WTC11 (cell line): ENCODE measurements at regions not wholly inside any gene's neighbourhood (a gene's known extent, or its start where the extent isn't known, plus 50 kb on each side); places are given as distances from the start of the nearest gene placed in this dataset.

Experiments used
- ATAC-seq: fragments of 200-7000 bp; cut with Tn5 transposase; 2 replicates; pipeline ENCODE4 v1.10.0; 2021; ENCODE audit warnings: mild to moderate bottlenecking, moderate library complexity
- CTCF ChIA-PET: fragments of 300-600 bp; sonication (Branson Sonifier 250); formaldehyde crosslinking; loops from one replicate; lab custom pipeline; 2021; ENCODE audit warnings: antibody characterized with exemption; lab: Charles Lee
- POLR2A ChIA-PET: fragments of 350-600 bp; sonication (Branson Sonifier 250); formaldehyde crosslinking; loops from one replicate; lab custom pipeline; 2021; ENCODE audit warnings: antibody characterized with exemption; lab: Charles Lee
- DNase-seq: peaks from one replicate; pipeline ENCODE4 v3.0.0; 2021; ENCODE audit warnings: low spot score
- H3K27ac Mint-ChIP-seq: 2 replicates; pipeline ENCODE4 v1.8.0; 2021; ENCODE audit warnings: mixed read lengths
- H3K27me3 Mint-ChIP-seq: 2 replicates; pipeline ENCODE4 v1.8.0; 2021; ENCODE audit warnings: low read depth, mild to moderate bottlenecking, moderate library complexity, mixed read lengths
- H3K36me3 Mint-ChIP-seq: 2 replicates; pipeline ENCODE4 v1.8.0; 2021; ENCODE audit warnings: mixed read lengths
- H3K4me1 Mint-ChIP-seq: 2 replicates; pipeline ENCODE4 v1.8.0; 2022; ENCODE audit warnings: mixed read lengths
- H3K4me3 Mint-ChIP-seq: 2 replicates; pipeline ENCODE4 v1.8.0; 2021; ENCODE audit warnings: mild to moderate bottlenecking, moderate library complexity, mixed read lengths
- H3K9me3 Mint-ChIP-seq: 2 replicates; pipeline ENCODE4 v1.8.0; 2021; ENCODE audit warnings: mixed read lengths
- ATF1 ChIP-seq: sonication (generic); formaldehyde crosslinking; IDR thresholded peaks from 2 replicates; pipeline ENCODE4 v1.8.1; 2023; ENCODE audit warnings: mild to moderate bottlenecking, moderate library complexity, missing genetic modification reagents
- CREM ChIP-seq: sonication (generic); formaldehyde crosslinking; IDR thresholded peaks from 2 replicates; pipeline ENCODE4 v1.8.1; 2022; ENCODE audit warnings: mild to moderate bottlenecking, missing genetic modification reagents, moderate library complexity
- ELF4 ChIP-seq: sonication (generic); formaldehyde crosslinking; IDR thresholded peaks from 2 replicates; pipeline ENCODE4 v1.8.1; 2022; ENCODE audit warnings: low read depth, mild to moderate bottlenecking, moderate library complexity, missing genetic modification reagents
- ESRRA ChIP-seq: sonication (generic); formaldehyde crosslinking; IDR thresholded peaks from 2 replicates; pipeline ENCODE4 v1.8.1; 2022; ENCODE audit warnings: mild to moderate bottlenecking, missing genetic modification reagents, borderline replicate concordance
- FOXJ3 ChIP-seq: sonication (generic); formaldehyde crosslinking; IDR thresholded peaks from 2 replicates; pipeline ENCODE4 v1.9.0; 2021; ENCODE audit warnings: missing genetic modification reagents, mild to moderate bottlenecking, borderline replicate concordance
- FOXP1 ChIP-seq: sonication (generic); formaldehyde crosslinking; IDR thresholded peaks from 2 replicates; pipeline ENCODE4 v1.8.0; 2022; ENCODE audit warnings: missing genetic modification reagents, mild to moderate bottlenecking, moderate library complexity, borderline replicate concordance
- FOXP4 ChIP-seq: sonication (generic); formaldehyde crosslinking; IDR thresholded peaks from 2 replicates; pipeline ENCODE4 v1.8.0; 2022; ENCODE audit warnings: mild to moderate bottlenecking, missing genetic modification reagents
- HMGA2 ChIP-seq: fragments of 250-450 bp; sonication (Bioruptor Pico); IDR thresholded peaks from 2 replicates; pipeline ENCODE4 v1.4.0; 2021; ENCODE audit warnings: mild to moderate bottlenecking, moderate library complexity
- JAZF1 ChIP-seq: fragments of 250-450 bp; sonication (Bioruptor Pico); IDR thresholded peaks from 2 replicates; pipeline ENCODE4 v1.9.0; 2021; ENCODE audit warnings: moderate library complexity, mild to moderate bottlenecking, inconsistent platforms
- MAX ChIP-seq: sonication (generic); formaldehyde crosslinking; IDR thresholded peaks from 2 replicates; pipeline ENCODE4 v1.8.0; 2022; ENCODE audit warnings: mild to moderate bottlenecking, missing genetic modification reagents
- NR3C1 ChIP-seq: sonication (generic); formaldehyde crosslinking; conservative IDR thresholded peaks from 2 replicates; pipeline ENCODE4 v1.8.1; 2023; ENCODE audit warnings: low read depth, mild to moderate bottlenecking, missing genetic modification reagents
- SOX15 ChIP-seq: fragments of 250-450 bp; sonication (Bioruptor Pico); IDR thresholded peaks from 2 replicates; pipeline ENCODE4 v1.9.0; 2021; ENCODE audit warnings: mild to moderate bottlenecking
- SP1 ChIP-seq: sonication (generic); formaldehyde crosslinking; conservative IDR thresholded peaks from 2 replicates; pipeline ENCODE4 v1.8.1; 2022; ENCODE audit warnings: missing genetic modification reagents
- TP53 ChIP-seq: sonication (generic); formaldehyde crosslinking; IDR thresholded peaks from 2 replicates; pipeline ENCODE4 v1.8.1; 2023; ENCODE audit warnings: mild to moderate bottlenecking, missing genetic modification reagents
- ZNF121 ChIP-seq: sonication (generic); formaldehyde crosslinking; IDR thresholded peaks from 2 replicates; pipeline ENCODE4 v1.8.0; 2023; ENCODE audit warnings: missing genetic modification reagents
- ZNF232 ChIP-seq: sonication (generic); formaldehyde crosslinking; IDR thresholded peaks from 2 replicates; pipeline ENCODE4 v1.8.0; 2022; ENCODE audit warnings: mild to moderate bottlenecking, missing genetic modification reagents
- ZNF416 ChIP-seq: fragments of 250-450 bp; sonication (Bioruptor Pico); IDR thresholded peaks from 2 replicates; pipeline ENCODE4 v1.9.0; 2021; ENCODE audit warnings: mild to moderate bottlenecking, inconsistent platforms
- ZNF423 ChIP-seq: fragments of 250-450 bp; sonication (Bioruptor Pico); IDR thresholded peaks from 2 replicates; pipeline ENCODE4 v2.1.2; 2022; ENCODE audit warnings: mild to moderate bottlenecking, moderate library complexity
- TF ChIP-seq, protein P1 (sequence below): fragments of 250-450 bp; sonication (Bioruptor Pico); IDR thresholded peaks from 2 replicates; pipeline ENCODE4 v2.1.2; 2022; ENCODE audit warnings: mild to moderate bottlenecking, moderate library complexity
- TF ChIP-seq, protein P2 (sequence below): sonication (generic); formaldehyde crosslinking; IDR thresholded peaks from 2 replicates; pipeline ENCODE4 v1.8.0; 2022; ENCODE audit warnings: mild to moderate bottlenecking, missing genetic modification reagents
- TF ChIP-seq, protein P3 (sequence below): sonication (generic); formaldehyde crosslinking; conservative IDR thresholded peaks from 2 replicates; pipeline ENCODE4 v1.8.1; 2023; ENCODE audit warnings: mild to moderate bottlenecking, low read depth, missing genetic modification reagents, moderate library complexity
- TF ChIP-seq, protein P4 (sequence below): sonication (generic); formaldehyde crosslinking; IDR thresholded peaks from 2 replicates; pipeline ENCODE4 v1.8.1; 2022; ENCODE audit warnings: low read depth, missing genetic modification reagents, borderline replicate concordance
- TF ChIP-seq, protein P5 (sequence below): sonication (generic); formaldehyde crosslinking; IDR thresholded peaks from 2 replicates; pipeline ENCODE4 v1.8.1; 2022; ENCODE audit warnings: missing genetic modification reagents, borderline replicate concordance

DNA sequence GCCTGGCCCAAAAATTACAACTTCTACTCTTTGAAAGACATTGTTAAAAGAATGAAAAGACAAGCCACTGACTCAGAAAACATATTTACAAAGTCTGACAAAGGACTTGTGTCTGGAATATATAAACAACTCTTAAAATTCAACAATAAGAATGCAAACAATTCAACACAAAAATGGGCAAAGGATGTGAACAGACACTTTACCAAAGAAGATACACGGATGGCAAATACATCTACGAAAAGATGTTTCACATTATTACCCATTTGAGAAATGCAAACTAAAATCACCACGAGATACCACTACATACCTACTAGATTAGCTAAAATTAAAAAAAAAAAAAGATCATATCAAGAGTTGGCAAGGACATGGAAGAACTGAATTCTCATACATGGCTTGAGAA lies 80.8 kb upstream of the METRNL start:
- ChIA-PET CTCF (no interaction called here), POLR2A (no interaction called here)
- no peak overlapping the region for H3K27ac Mint-ChIP-seq
- no peak for TF ChIP-seq ATF1 (CRISPR knock-in tag)
- TF ChIP-seq ZNF232 (CRISPR knock-in tag), result no peak
- TF ChIP-seq, protein P1, sequence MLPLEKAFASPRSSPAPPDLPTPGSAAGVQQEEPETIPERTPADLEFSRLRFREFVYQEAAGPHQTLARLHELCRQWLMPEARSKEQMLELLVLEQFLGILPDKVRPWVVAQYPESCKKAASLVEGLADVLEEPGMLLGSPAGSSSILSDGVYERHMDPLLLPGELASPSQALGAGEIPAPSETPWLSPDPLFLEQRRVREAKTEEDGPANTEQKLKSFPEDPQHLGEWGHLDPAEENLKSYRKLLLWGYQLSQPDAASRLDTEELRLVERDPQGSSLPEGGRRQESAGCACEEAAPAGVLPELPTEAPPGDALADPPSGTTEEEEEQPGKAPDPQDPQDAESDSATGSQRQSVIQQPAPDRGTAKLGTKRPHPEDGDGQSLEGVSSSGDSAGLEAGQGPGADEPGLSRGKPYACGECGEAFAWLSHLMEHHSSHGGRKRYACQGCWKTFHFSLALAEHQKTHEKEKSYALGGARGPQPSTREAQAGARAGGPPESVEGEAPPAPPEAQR (CRISPR knock-in tag), result no peak
- no peak for TF ChIP-seq SP1 (CRISPR knock-in tag)
- no peak for TF ChIP-seq ELF4
- TF ChIP-seq HMGA2 (CRISPR knock-in tag), result no peak
- TF ChIP-seq ZNF416 (CRISPR knock-in tag), result no peak
- no peak for TF ChIP-seq ZNF121
- TF ChIP-seq, protein P2, sequence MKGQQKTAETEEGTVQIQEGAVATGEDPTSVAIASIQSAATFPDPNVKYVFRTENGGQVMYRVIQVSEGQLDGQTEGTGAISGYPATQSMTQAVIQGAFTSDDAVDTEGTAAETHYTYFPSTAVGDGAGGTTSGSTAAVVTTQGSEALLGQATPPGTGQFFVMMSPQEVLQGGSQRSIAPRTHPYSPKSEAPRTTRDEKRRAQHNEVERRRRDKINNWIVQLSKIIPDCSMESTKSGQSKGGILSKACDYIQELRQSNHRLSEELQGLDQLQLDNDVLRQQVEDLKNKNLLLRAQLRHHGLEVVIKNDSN, result no peak
- TF ChIP-seq ZNF423, result no peak
- no peak for TF ChIP-seq JAZF1
- TF ChIP-seq, protein P3, sequence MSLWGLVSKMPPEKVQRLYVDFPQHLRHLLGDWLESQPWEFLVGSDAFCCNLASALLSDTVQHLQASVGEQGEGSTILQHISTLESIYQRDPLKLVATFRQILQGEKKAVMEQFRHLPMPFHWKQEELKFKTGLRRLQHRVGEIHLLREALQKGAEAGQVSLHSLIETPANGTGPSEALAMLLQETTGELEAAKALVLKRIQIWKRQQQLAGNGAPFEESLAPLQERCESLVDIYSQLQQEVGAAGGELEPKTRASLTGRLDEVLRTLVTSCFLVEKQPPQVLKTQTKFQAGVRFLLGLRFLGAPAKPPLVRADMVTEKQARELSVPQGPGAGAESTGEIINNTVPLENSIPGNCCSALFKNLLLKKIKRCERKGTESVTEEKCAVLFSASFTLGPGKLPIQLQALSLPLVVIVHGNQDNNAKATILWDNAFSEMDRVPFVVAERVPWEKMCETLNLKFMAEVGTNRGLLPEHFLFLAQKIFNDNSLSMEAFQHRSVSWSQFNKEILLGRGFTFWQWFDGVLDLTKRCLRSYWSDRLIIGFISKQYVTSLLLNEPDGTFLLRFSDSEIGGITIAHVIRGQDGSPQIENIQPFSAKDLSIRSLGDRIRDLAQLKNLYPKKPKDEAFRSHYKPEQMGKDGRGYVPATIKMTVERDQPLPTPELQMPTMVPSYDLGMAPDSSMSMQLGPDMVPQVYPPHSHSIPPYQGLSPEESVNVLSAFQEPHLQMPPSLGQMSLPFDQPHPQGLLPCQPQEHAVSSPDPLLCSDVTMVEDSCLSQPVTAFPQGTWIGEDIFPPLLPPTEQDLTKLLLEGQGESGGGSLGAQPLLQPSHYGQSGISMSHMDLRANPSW (CRISPR knock-in tag), result no peak
- no peak for TF ChIP-seq FOXP1
- TF ChIP-seq ESRRA (CRISPR knock-in tag), result no peak
- no peak for TF ChIP-seq MAX (CRISPR knock-in tag)
- no peak for TF ChIP-seq FOXJ3 (CRISPR knock-in tag)
- TF ChIP-seq, protein P4, sequence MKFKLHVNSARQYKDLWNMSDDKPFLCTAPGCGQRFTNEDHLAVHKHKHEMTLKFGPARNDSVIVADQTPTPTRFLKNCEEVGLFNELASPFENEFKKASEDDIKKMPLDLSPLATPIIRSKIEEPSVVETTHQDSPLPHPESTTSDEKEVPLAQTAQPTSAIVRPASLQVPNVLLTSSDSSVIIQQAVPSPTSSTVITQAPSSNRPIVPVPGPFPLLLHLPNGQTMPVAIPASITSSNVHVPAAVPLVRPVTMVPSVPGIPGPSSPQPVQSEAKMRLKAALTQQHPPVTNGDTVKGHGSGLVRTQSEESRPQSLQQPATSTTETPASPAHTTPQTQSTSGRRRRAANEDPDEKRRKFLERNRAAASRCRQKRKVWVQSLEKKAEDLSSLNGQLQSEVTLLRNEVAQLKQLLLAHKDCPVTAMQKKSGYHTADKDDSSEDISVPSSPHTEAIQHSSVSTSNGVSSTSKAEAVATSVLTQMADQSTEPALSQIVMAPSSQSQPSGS (CRISPR knock-in tag), result no peak
- H3K4me3 Mint-ChIP-seq, result no peak overlapping the region
- no peaks in the 10 kb centered on the region for H3K4me1 Mint-ChIP-seq
- no peaks in the 10 kb centered on the region for H3K27me3 Mint-ChIP-seq
- H3K9me3 Mint-ChIP-seq, result peaks cover 25% of the 10 kb centered on the region
- H3K36me3 Mint-ChIP-seq, result peaks cover 26% of the 10 kb centered on the region
- no peak for DNase-seq
- no peak for ATAC-seq

GRCh38 chr17:83000738-83001137 lies 78.7 kb upstream of the METRNL start:
- CTCF ChIA-PET, result no interaction called here
- no peak for TF ChIP-seq CREM (CRISPR knock-in tag)
- TF ChIP-seq, protein P5, sequence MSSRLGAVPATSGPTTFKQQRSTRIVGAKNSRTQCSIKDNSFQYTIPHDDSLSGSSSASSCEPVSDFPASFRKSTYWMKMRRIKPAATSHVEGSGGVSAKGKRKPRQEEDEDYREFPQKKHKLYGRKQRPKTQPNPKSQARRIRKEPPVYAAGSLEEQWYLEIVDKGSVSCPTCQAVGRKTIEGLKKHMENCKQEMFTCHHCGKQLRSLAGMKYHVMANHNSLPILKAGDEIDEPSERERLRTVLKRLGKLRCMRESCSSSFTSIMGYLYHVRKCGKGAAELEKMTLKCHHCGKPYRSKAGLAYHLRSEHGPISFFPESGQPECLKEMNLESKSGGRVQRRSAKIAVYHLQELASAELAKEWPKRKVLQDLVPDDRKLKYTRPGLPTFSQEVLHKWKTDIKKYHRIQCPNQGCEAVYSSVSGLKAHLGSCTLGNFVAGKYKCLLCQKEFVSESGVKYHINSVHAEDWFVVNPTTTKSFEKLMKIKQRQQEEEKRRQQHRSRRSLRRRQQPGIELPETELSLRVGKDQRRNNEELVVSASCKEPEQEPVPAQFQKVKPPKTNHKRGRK (CRISPR knock-in tag), result no peak
- no peak for TF ChIP-seq SP1 (CRISPR knock-in tag)
- TF ChIP-seq ZNF232 (CRISPR knock-in tag), result no peak
- TF ChIP-seq, protein P4 (CRISPR knock-in tag), result no peak
- no peak for TF ChIP-seq NR3C1
- TF ChIP-seq TP53 (CRISPR knock-in tag), result no peak
- TF ChIP-seq FOXP4 (CRISPR knock-in tag), result no peak
- TF ChIP-seq, protein P2, result no peak
- TF ChIP-seq SOX15 (CRISPR knock-in tag), result no peak
- TF ChIP-seq JAZF1, result no peak
- Mint-ChIP-seq H3K4me3 (no peak overlapping the region), H3K27me3 (no peaks in the 10 kb centered on the region), H3K9me3 (peaks cover 11% of the 10 kb centered on the region), H3K27ac (peak overlapping the region; percentile 15; the same call in 1 of the 2 replicates), H3K36me3 (peaks cover 24% of the 10 kb centered on the region), H3K4me1 (no peaks in the 10 kb centered on the region)
- no peak for DNase-seq
- POLR2A ChIA-PET, result no interaction called here
- no peak for ATAC-seq
